ENCODE measurements at regions not wholly inside any gene's neighbourhood (a gene's known extent, or its start where the extent isn't known, plus 50 kb on each side); places are given as distances from the start of the nearest gene placed in this dataset.

DNA sequence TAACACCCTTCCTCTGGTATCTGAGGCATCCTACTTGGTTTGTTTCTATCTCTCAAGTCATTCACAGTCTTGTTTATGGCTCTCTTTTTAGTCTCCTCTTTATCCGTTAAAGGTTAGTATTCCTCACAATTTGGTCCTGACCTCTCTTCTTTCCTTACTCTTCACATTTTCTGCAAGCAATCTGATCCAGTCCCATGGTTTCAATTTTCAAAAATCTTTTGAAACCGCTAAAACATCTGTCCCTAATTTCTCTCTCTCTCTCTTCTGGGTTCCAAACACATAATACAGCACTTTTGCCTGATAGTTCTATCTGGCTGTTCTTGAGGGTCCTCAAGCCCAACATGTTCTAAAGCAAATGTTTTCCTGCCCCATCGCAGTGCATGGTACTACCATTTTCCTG lies 149.0 kb downstream of the SERPINI1 start:
- TF ChIP-seq, protein P1, sequence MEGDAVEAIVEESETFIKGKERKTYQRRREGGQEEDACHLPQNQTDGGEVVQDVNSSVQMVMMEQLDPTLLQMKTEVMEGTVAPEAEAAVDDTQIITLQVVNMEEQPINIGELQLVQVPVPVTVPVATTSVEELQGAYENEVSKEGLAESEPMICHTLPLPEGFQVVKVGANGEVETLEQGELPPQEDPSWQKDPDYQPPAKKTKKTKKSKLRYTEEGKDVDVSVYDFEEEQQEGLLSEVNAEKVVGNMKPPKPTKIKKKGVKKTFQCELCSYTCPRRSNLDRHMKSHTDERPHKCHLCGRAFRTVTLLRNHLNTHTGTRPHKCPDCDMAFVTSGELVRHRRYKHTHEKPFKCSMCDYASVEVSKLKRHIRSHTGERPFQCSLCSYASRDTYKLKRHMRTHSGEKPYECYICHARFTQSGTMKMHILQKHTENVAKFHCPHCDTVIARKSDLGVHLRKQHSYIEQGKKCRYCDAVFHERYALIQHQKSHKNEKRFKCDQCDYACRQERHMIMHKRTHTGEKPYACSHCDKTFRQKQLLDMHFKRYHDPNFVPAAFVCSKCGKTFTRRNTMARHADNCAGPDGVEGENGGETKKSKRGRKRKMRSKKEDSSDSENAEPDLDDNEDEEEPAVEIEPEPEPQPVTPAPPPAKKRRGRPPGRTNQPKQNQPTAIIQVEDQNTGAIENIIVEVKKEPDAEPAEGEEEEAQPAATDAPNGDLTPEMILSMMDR (IDR thresholded peaks at IDR 0.05; ENCODE audit: low read depth, low read length) = no peak
- TF ChIP-seq MYC (IDR thresholded peaks at IDR 0.05; ENCODE audit: low read depth, low read length) (no peak), POLR2A (IDR thresholded peaks at IDR 0.05; ENCODE audit: extremely low read depth, insufficient read length) (no peak)

Measured in NB4 (cell line).